PC-3 (cell line): ENCODE measurements at regions not wholly inside any gene's neighbourhood (a gene's known extent, or its start where the extent isn't known, plus 50 kb on each side); places are given as distances from the start of the nearest gene placed in this dataset.
"Not testable (repeated sequence)": the region's sequence is repeated elsewhere in the genome, so short reads cannot be mapped to it uniquely, and the experiment has no call there.

ENCODE experiments used
- ATAC-seq: fragments of 200-7000 bp; cut with Tn5 transposase; 2 replicates; pipeline ENCODE4 v1.9.1; 2020; ENCODE audit warnings: mild to moderate bottlenecking, moderate library complexity
- BruUV-seq: library from RNA; stranded (reverse); fragments of 400-500 nt; replicated peaks from 2 replicates; lab custom pipeline; 2021; lab: Mats Ljungman, UMichigan
- CTCF ChIA-PET: fragments of 300-600 bp; sonication (Branson Sonifier 250); formaldehyde crosslinking; loops from one replicate; lab custom pipeline; 2022; ENCODE audit warnings: antibody characterized with exemption; lab: Charles Lee
- POLR2A ChIA-PET: fragments of 300-600 bp; sonication (Branson Sonifier 250); formaldehyde crosslinking; loops from one replicate; lab custom pipeline; 2022; ENCODE audit warnings: antibody characterized with exemption; ENCODE audit not compliant: unreplicated experiment; lab: Charles Lee
- DNase-seq: peaks from one replicate; pipeline ENCODE4 v3.0.0-alpha.2; 2015
- H2AFZ ChIP-seq: fragments of 300-600 bp; sonication (generic); 2 replicates; pipeline ENCODE4 v1.6.0; 2016; ENCODE audit warnings: antibody characterized with exemption, low read length
- H3F3A ChIP-seq: fragments of 300-600 bp; sonication (generic); one replicate; pipeline ENCODE4 v1.6.0; 2017; ENCODE audit warnings: antibody characterized with exemption, low read length, control low read depth, mild to moderate bottlenecking; ENCODE audit not compliant: unreplicated experiment
- H3K27ac ChIP-seq: fragments of 300-600 bp; sonication (generic); 2 replicates; pipeline ENCODE4 v1.5.1; 2016; ENCODE audit warnings: mild to moderate bottlenecking, low read length
- H3K27me3 ChIP-seq: fragments of 300-600 bp; sonication (generic); 2 replicates; pipeline ENCODE4 v1.6.1; 2016; ENCODE audit warnings: low read length, mixed read lengths
- H3K36me3 ChIP-seq: fragments of 300-600 bp; sonication (generic); 2 replicates; pipeline ENCODE4 v1.6.1; 2016; ENCODE audit warnings: low read depth, mixed run types, low read length, mixed read lengths
- H3K4me1 ChIP-seq: fragments of 300-600 bp; sonication (generic); 2 replicates; pipeline ENCODE4 v1.5.1; 2016; ENCODE audit warnings: low read length; ENCODE audit not compliant: insufficient read depth
- H3K4me2 ChIP-seq: fragments of 300-600 bp; sonication (generic); 2 replicates; pipeline ENCODE4 v1.6.0; 2016; ENCODE audit warnings: low read length
- H3K4me3 ChIP-seq: fragments of 300-600 bp; sonication (generic); 2 replicates; pipeline ENCODE4 v1.5.1; 2016; ENCODE audit warnings: mild to moderate bottlenecking, low read length, mixed read lengths
- H3K79me2 ChIP-seq: fragments of 300-600 bp; sonication (generic); 2 replicates; pipeline ENCODE4 v1.6.1; 2017; ENCODE audit warnings: low read length, mixed read lengths
- H3K9ac ChIP-seq: fragments of 300-600 bp; sonication (generic); 2 replicates; pipeline ENCODE4 v1.6.0; 2016; ENCODE audit warnings: mild to moderate bottlenecking, low read length
- H3K9me2 ChIP-seq: fragments of 300-600 bp; sonication (generic); replicated peaks from 2 replicates; pipeline ENCODE4 v1.6.1; 2016; ENCODE audit warnings: mixed run types, low read length, mixed read lengths
- H3K9me3 ChIP-seq: fragments of 300-600 bp; sonication (generic); 2 replicates; pipeline ENCODE4 v1.6.1; 2016; ENCODE audit warnings: low read length, mixed read lengths
- H4K20me1 ChIP-seq: fragments of 300-600 bp; sonication (generic); 2 replicates; pipeline ENCODE4 v1.6.1; 2016; ENCODE audit warnings: low read length, mixed read lengths
- CTCF ChIP-seq: fragments of 300-600 bp; sonication (generic); conservative IDR thresholded peaks from 2 replicates; pipeline ENCODE4 v1.5.1; 2017; ENCODE audit warnings: antibody characterized with exemption, low read depth, mild to moderate bottlenecking, low read length
- EZH2 ChIP-seq: fragments of 300-600 bp; sonication (generic); IDR thresholded peaks from one replicate; pipeline ENCODE4 v1.6.1; 2017; ENCODE audit warnings: antibody characterized with exemption, mild to moderate bottlenecking, low read length; ENCODE audit not compliant: unreplicated experiment
- EZH2phosphoT487 ChIP-seq: fragments of 300-600 bp; sonication (generic); IDR thresholded peaks from 2 replicates; pipeline ENCODE4 v1.6.1; 2018; ENCODE audit warnings: mild to moderate bottlenecking, antibody characterized with exemption, low read length, borderline replicate concordance
- intact Hi-C: fragments of 100-400 bp; cut with micrococcal nuclease; formaldehyde crosslinking; loops from 2 replicates; pipeline ENCODE4 v1.9.0; 2023

DNA sequence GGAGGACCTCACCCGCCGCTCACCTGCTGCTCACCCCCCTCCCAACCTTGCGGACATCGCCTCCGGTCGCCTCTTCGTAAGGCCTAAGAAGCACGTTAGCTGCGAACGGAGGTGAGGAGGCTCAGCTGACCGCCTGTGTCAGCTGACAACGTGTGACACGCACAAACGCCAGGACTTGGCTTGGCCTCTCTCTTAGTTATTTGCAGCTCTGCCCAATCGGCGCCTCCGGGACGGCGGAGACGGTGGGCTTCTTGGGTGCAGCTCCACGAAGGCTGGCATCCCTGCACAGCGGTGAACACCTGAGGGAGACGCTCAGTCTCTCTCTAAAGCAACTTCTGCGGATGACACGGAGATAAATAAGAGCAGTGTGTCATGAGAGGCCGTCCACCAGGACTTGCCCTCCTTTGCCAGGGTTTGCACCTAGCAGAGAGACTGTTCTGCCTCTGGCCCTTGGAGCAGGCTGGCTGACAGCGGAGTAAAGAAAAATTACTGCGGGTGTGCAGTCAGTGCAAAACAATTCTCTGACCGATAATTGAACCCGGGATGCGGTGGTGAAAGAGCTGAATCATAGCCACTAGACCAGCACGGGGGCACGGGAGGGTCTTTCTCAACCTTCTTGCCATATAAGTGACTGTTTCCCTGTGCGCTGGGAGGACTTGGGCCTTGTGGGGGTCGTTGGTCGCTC is 318.9 kb downstream of the FAM72C start:
- ChIA-PET POLR2A (no interaction called here), CTCF (no interaction called here)
- H3K4me2 ChIP-seq: no peak overlapping the region
- DNase-seq (no peak), ATAC-seq (no peak)
- H3K9me3 ChIP-seq: no peaks in the 10 kb centered on the region
- no peaks in the 10 kb centered on the region for H3K79me2 ChIP-seq
- no peaks in the 10 kb centered on the region for H3K4me1 ChIP-seq
- no peaks in the 10 kb centered on the region for H3K9me2 ChIP-seq
- no peaks in the 10 kb centered on the region for H3F3A ChIP-seq
- no peak overlapping the region for H2AFZ ChIP-seq
- no peak overlapping the region for H3K9ac ChIP-seq
- TF ChIP-seq EZH2 (no peak), CTCF (no peak), EZH2phosphoT487 (no peak)
- intact Hi-C loops: no loop called here
- H4K20me1 ChIP-seq: no peaks in the 10 kb centered on the region
- H3K4me3 ChIP-seq: no peak overlapping the region
- no peak overlapping the region for H3K27ac ChIP-seq
- BruUV-seq: no TSS peak
- peaks cover 17% of the 10 kb centered on the region for H3K27me3 ChIP-seq
- no peaks in the 10 kb centered on the region for H3K36me3 ChIP-seq

DNA sequence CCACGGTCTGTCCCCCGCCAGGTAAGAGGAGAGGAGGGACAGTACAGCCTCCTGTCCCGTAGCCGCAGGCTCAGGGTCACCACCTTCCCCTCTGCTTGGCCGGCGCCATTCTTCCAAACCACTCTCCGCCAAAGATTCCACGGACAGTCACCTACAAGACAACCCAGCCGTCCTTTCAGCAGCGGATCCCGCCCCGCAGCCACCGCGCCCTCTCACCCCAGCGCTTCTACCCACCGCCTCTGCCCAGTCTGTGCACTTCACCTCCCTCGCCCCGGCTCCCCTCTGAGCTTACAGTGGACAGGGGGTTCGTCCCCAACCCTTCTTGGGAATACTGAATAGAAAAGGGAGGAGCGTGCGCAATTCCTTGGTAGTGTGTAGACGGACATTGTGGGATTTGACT is 319.6 kb downstream of the FAM72C start:
- H3K4me3 ChIP-seq: no peak overlapping the region
- ATAC-seq: no peak
- no peak for TF ChIP-seq CTCF
- TF ChIP-seq EZH2: no peak
- no peak for TF ChIP-seq EZH2phosphoT487
- no peak overlapping the region for H3K9ac ChIP-seq
- no peak for DNase-seq
- ChIA-PET POLR2A (no interaction called here), CTCF (no interaction called here)
- H3K9me3 ChIP-seq: no peaks in the 10 kb centered on the region
- intact Hi-C loops: no loop called here
- H3K9me2 ChIP-seq: no peaks in the 10 kb centered on the region
- H3F3A ChIP-seq: no peaks in the 10 kb centered on the region
- H3K4me2 ChIP-seq: no peak overlapping the region
- no TSS peak for BruUV-seq
- H3K36me3 ChIP-seq: no peaks in the 10 kb centered on the region
- H3K79me2 ChIP-seq: no peaks in the 10 kb centered on the region
- H3K27ac ChIP-seq: no peak overlapping the region
- no peaks in the 10 kb centered on the region for H3K4me1 ChIP-seq
- H2AFZ ChIP-seq: no peak overlapping the region
- H3K27me3 ChIP-seq: peaks cover 17% of the 10 kb centered on the region
- no peaks in the 10 kb centered on the region for H4K20me1 ChIP-seq

DNA sequence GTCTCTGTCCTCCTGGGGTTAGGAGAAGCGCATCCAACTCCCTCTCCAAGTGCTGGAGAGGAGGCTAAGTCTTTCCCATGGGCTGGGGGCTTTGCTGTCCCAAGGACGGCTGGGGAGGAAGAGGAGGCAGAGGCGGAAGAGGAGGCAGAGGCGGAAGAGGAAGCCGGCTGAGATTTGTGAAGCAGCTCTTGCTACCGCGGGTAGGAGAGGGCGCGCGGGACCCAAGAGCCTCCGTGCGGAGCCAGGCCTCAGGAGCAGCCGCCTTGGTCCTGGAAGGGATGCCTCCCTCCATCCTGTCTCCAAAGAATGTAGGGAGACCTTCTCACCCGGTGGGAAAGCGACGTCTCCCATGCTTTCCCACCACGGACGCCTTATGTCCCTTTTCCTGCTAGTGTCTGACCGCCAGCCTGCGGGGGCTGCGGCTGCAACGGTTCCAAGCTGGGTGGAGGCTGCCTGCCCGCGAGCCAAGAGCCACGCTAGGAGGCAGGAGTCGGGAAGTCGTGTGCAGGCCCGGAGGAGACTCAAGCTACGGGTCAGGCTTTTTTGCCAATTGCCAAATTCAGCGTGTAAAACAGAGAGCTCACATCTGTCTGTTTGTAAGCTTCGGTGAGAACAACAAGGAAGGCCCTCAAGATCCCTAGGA is 320.3 kb downstream of the FAM72C start:
- Histone ChIP-seq H3K4me3 (no peak overlapping the region), H3K79me2 (no peaks in the 10 kb centered on the region), H2AFZ (no peak overlapping the region), H3K9ac (no peak overlapping the region), H4K20me1 (no peaks in the 10 kb centered on the region), H3K9me2 (no peaks in the 10 kb centered on the region), H3K9me3 (no peaks in the 10 kb centered on the region), H3K27me3 (peaks cover 17% of the 10 kb centered on the region), H3K4me2 (no peak overlapping the region), H3K4me1 (no peaks in the 10 kb centered on the region), H3F3A (no peaks in the 10 kb centered on the region), H3K27ac (no peak overlapping the region), H3K36me3 (no peaks in the 10 kb centered on the region)
- intact Hi-C loops: no loop called here
- ChIA-PET CTCF (no interaction called here), POLR2A (no interaction called here)
- TF ChIP-seq CTCF (no peak), EZH2phosphoT487 (no peak), EZH2 (no peak)
- ATAC-seq (no peak), DNase-seq (no peak)
- BruUV-seq: no TSS peak

- H3K9ac ChIP-seq, H2AFZ ChIP-seq, H3K79me2 ChIP-seq, CTCF ChIA-PET, H3K9me2 ChIP-seq, H3K4me2 ChIP-seq, intact Hi-C loops, DNase-seq, H3K4me1 ChIP-seq, H3F3A ChIP-seq, H3K36me3 ChIP-seq, BruUV-seq, H3K4me3 ChIP-seq, ATAC-seq, POLR2A ChIA-PET, H4K20me1 ChIP-seq, H3K9me3 ChIP-seq, H3K27me3 ChIP-seq, H3K27ac ChIP-seq: not testable (repeated sequence)
Observed at GRCh38 chr1:143644035-143644434, 327.8 kb downstream of the FAM72C start.
